Mesothelial cell of epicardium (in vitro differentiated cells): ENCODE measurements at regions not wholly inside any gene's neighbourhood (a gene's known extent, or its start where the extent isn't known, plus 50 kb on each side); places are given as distances from the start of the nearest gene placed in this dataset.

Experiments
- DNase-seq, 2 experiments: peaks; one replicate each; pipeline ENCODE4 v3.0.0; 2021; ENCODE audit warnings: low spot score in 2 of 2; ENCODE audit not compliant: unreplicated experiment in 2 of 2
- H3K27ac Mint-ChIP-seq: 2 replicates; pipeline ENCODE4 v1.8.0; 2021; ENCODE audit warnings: mixed read lengths
- H3K27me3 Mint-ChIP-seq: 2 replicates; pipeline ENCODE4 v1.8.0; 2021; ENCODE audit warnings: low read depth, mixed read lengths
- H3K36me3 Mint-ChIP-seq: 2 replicates; pipeline ENCODE4 v1.8.0; 2021; ENCODE audit warnings: mixed read lengths
- H3K4me1 Mint-ChIP-seq: 2 replicates; pipeline ENCODE4 v1.8.0; 2021; ENCODE audit warnings: mixed read lengths
- H3K4me3 Mint-ChIP-seq: 2 replicates; pipeline ENCODE4 v1.8.0; 2021; ENCODE audit warnings: mild to moderate bottlenecking, moderate library complexity, mixed read lengths
- H3K9me3 Mint-ChIP-seq: 2 replicates; pipeline ENCODE4 v1.8.0; 2021; ENCODE audit warnings: mixed read lengths
- CTCF ChIP-seq: fragments of 200-600 bp; sonication (generic); IDR thresholded peaks from one replicate; pipeline ENCODE4 v1.5.0; 2021; ENCODE audit warnings: antibody characterized with exemption; ENCODE audit not compliant: unreplicated experiment

- Mint-ChIP-seq H3K27me3 (peaks cover 16% of the 10 kb centered on the region), H3K9me3 (peaks cover 4% of the 10 kb centered on the region), H3K27ac (no peak overlapping the region), H3K36me3 (no peaks in the 10 kb centered on the region), H3K4me1 (peaks cover 20% of the 10 kb centered on the region), H3K4me3 (no peak overlapping the region)
- no peak for TF ChIP-seq CTCF
- no peak for DNase-seq
Observed at GRCh38 chr1:108075055-108075454, 110.1 kb upstream of the VAV3 start.

- peaks cover 16% of the 10 kb centered on the region for H3K27me3 Mint-ChIP-seq
- no peak overlapping the region for H3K27ac Mint-ChIP-seq
- H3K4me3 Mint-ChIP-seq: no peak overlapping the region
- TF ChIP-seq CTCF: no peak
- no peak for DNase-seq
- peaks cover 4% of the 10 kb centered on the region for H3K9me3 Mint-ChIP-seq
- peaks cover 20% of the 10 kb centered on the region for H3K4me1 Mint-ChIP-seq
- no peaks in the 10 kb centered on the region for H3K36me3 Mint-ChIP-seq
Observed at GRCh38 chr1:108072776-108073175, 107.8 kb upstream of the VAV3 start.

GRCh38 chr1:108072212-108072611 lies 107.2 kb upstream of the VAV3 start:
- peaks cover 4% of the 10 kb centered on the region for H3K9me3 Mint-ChIP-seq
- TF ChIP-seq CTCF: no peak
- H3K27me3 Mint-ChIP-seq: peaks cover 16% of the 10 kb centered on the region
- H3K4me3 Mint-ChIP-seq: no peak overlapping the region
- no peaks in the 10 kb centered on the region for H3K36me3 Mint-ChIP-seq
- DNase-seq: no peak
- H3K27ac Mint-ChIP-seq: no peak overlapping the region
- H3K4me1 Mint-ChIP-seq: peaks cover 22% of the 10 kb centered on the region

GRCh38 chr1:108071601-108072000 lies 106.6 kb upstream of the VAV3 start:
- DNase-seq: no peak
- no peak for TF ChIP-seq CTCF
- peaks cover 16% of the 10 kb centered on the region for H3K27me3 Mint-ChIP-seq
- H3K36me3 Mint-ChIP-seq: no peaks in the 10 kb centered on the region
- peaks cover under 1% of the 10 kb centered on the region for H3K9me3 Mint-ChIP-seq
- peaks cover 22% of the 10 kb centered on the region for H3K4me1 Mint-ChIP-seq
- H3K4me3 Mint-ChIP-seq: no peak overlapping the region
- no peak overlapping the region for H3K27ac Mint-ChIP-seq

- no peaks in the 10 kb centered on the region for H3K36me3 Mint-ChIP-seq
- H3K4me3 Mint-ChIP-seq: no peak overlapping the region
- DNase-seq: no peak
- TF ChIP-seq CTCF: no peak
- peaks cover 15% of the 10 kb centered on the region for H3K27me3 Mint-ChIP-seq
- no peaks in the 10 kb centered on the region for H3K9me3 Mint-ChIP-seq
- H3K4me1 Mint-ChIP-seq: peaks cover 22% of the 10 kb centered on the region
- H3K27ac Mint-ChIP-seq: no peak overlapping the region
Observed at GRCh38 chr1:108070662-108071061, 105.7 kb upstream of the VAV3 start.

- peaks cover 19% of the 10 kb centered on the region for H3K27me3 Mint-ChIP-seq
- DNase-seq: no peak
- peaks cover 19% of the 10 kb centered on the region for H3K4me1 Mint-ChIP-seq
- no peaks in the 10 kb centered on the region for H3K36me3 Mint-ChIP-seq
- peaks cover 4% of the 10 kb centered on the region for H3K9me3 Mint-ChIP-seq
- TF ChIP-seq CTCF: no peak
- H3K27ac Mint-ChIP-seq: no peak overlapping the region
- no peak overlapping the region for H3K4me3 Mint-ChIP-seq
Observed at GRCh38 chr1:108067884-108068540, 103.0 kb upstream of the VAV3 start.
